ENCODE measurements at regions not wholly inside any gene's neighbourhood (a gene's known extent, or its start where the extent isn't known, plus 50 kb on each side); places are given as distances from the start of the nearest gene placed in this dataset.

GRCh38 chr5:135721548-135722090, 112.8 kb upstream of the SLC25A48 start:
- no peak for TF ChIP-seq POLR2A (IDR thresholded peaks at IDR 0.05)
- TF ChIP-seq, protein P1, sequence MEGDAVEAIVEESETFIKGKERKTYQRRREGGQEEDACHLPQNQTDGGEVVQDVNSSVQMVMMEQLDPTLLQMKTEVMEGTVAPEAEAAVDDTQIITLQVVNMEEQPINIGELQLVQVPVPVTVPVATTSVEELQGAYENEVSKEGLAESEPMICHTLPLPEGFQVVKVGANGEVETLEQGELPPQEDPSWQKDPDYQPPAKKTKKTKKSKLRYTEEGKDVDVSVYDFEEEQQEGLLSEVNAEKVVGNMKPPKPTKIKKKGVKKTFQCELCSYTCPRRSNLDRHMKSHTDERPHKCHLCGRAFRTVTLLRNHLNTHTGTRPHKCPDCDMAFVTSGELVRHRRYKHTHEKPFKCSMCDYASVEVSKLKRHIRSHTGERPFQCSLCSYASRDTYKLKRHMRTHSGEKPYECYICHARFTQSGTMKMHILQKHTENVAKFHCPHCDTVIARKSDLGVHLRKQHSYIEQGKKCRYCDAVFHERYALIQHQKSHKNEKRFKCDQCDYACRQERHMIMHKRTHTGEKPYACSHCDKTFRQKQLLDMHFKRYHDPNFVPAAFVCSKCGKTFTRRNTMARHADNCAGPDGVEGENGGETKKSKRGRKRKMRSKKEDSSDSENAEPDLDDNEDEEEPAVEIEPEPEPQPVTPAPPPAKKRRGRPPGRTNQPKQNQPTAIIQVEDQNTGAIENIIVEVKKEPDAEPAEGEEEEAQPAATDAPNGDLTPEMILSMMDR (IDR thresholded peaks at IDR 0.05): no peak
